ENCODE measurements at regions not wholly inside any gene's neighbourhood (a gene's known extent, or its start where the extent isn't known, plus 50 kb on each side); places are given as distances from the start of the nearest gene placed in this dataset.

DNA sequence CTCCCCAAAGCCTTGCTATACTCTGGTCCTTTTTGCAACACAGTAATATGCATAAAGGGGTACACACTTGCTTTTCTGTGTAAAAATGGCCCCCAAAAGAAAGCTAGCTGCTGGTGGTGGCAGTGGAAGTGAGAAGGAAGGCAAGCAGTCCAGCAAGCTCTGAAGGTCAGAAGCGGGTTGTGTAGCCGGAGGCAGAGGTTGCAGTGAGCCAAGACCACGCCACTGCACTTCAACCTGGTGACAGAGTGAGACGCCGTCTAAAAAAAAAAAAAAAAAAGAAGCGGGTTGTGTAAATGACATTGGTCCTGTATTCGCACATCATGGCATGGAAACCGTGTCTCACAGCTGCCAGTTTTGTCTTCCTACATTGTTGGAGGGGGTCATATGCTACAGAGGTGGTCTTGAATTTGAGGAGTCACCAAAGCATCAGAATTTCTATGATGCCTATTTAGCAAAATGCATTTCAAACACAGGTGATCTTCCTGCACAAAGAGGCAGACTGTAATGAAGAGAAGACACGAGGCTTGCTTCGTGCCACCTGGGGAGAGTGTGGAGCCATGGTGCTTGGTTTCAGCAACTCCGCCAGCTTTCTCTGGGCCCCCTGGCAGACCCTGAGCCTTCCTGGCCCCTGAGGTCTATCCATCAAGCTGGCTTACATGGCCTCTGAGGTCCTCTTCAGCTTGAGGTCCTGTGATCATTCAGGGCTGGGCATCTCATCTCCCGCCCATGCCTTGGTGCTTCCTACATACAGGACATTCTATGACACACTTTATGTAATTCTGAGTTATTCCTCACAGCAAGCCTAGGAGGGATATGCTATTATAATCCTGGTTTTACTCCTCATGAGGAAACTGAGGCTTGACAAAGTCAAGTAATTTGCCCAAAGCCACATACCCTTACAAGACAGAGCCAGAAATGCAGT is 71.0 kb downstream of the TOMM20 start:
- H3K4me2 ChIP-seq (replicated peaks; ENCODE audit: extremely low read depth, low read length, poor library complexity, severe bottlenecking) = no peak overlapping the region
- no peak overlapping the region for H3K9ac ChIP-seq (ENCODE audit: insufficient read depth, low read length, poor library complexity, severe bottlenecking)
- H3K4me1 Mint-ChIP-seq = peaks cover 32% of the 10 kb centered on the region

GRCh38 chr1:235056937-235057336 is 71.7 kb downstream of the TOMM20 start:
- H3K36me3 ChIP-seq (replicated peaks in 1 of 2; ENCODE audit: control insufficient read depth in 1 of 2, insufficient read depth in 2 of 2, low read length in 2 of 2) = no peaks in the 10 kb centered on the region
- H3K9me3 ChIP-seq (replicated peaks in 1 of 2; ENCODE audit: control insufficient read depth in 1 of 2, insufficient read depth in 1 of 2, low read length in 2 of 2) = no peaks in the 10 kb centered on the region
- H3K9ac ChIP-seq (ENCODE audit: insufficient read depth, low read length, poor library complexity, severe bottlenecking) = no peak overlapping the region
- H2AFZ ChIP-seq (ENCODE audit: insufficient read depth, low read depth, low read length, poor library complexity, severe bottlenecking) = no peak overlapping the region
- H3K36me3 Mint-ChIP-seq = peaks cover 0 to 2% of the 10 kb centered on the region in 2 donors
- H3K27me3 ChIP-seq (ENCODE audit: control insufficient read depth in 2 of 2, insufficient read depth in 2 of 2, low read length in 2 of 2) = no peaks in the 10 kb centered on the region
- H3K4me1 Mint-ChIP-seq = peaks cover 32% of the 10 kb centered on the region
- H3K27ac ChIP-seq (ENCODE audit: low read depth in 1 of 2, low read length in 2 of 2) = no peak overlapping the region
- H3K4me3 Mint-ChIP-seq = no peak overlapping the region
- H3K27me3 Mint-ChIP-seq (ENCODE audit: low read depth in 3 of 3) = peaks cover 1 to 4% (median 3%) of the 10 kb centered on the region in 3 donors
- no peaks in the 10 kb centered on the region for H4K20me1 ChIP-seq (ENCODE audit: insufficient read depth, low read length)
- DNase-seq = peak in 2 of 3 donors; percentile 11 to 46
- H3K27ac Mint-ChIP-seq = peak overlapping the region in 1 of 7 donors; percentile 5
- WGBS (ENCODE audit: insufficient coverage) = 100% methylated on average over 3 of the region's 7 CpGs
- peaks cover 24 to 31% of the 10 kb centered on the region in 2 donors for H3K4me1 ChIP-seq (ENCODE audit: control insufficient read depth in 1 of 2, insufficient read depth in 2 of 2, low read length in 2 of 2)
- H3K4me2 ChIP-seq (replicated peaks; ENCODE audit: extremely low read depth, low read length, poor library complexity, severe bottlenecking) = no peak overlapping the region
- peaks cover 0 to 5% (median 0%) of the 10 kb centered on the region in 7 donors for H3K9me3 Mint-ChIP-seq
- TF ChIP-seq CTCF (IDR thresholded peaks at IDR 0.05) = peak; percentile 8
- H3K79me2 ChIP-seq (ENCODE audit: insufficient read depth, low read length) = no peaks in the 10 kb centered on the region
- intact Hi-C loops (cut with micrococcal nuclease) = no loop called here
- H3K4me3 ChIP-seq (replicated peaks in 1 of 3; ENCODE audit: low read depth in 2 of 3, low read length in 3 of 3) = no peak overlapping the region

More for the DNA sequence above, 71.0 kb downstream of the TOMM20 start:
- no peaks in the 10 kb centered on the region for H3K9me3 ChIP-seq (replicated peaks in 1 of 2; ENCODE audit: control insufficient read depth in 1 of 2, insufficient read depth in 1 of 2, low read length in 2 of 2)
- H3K27me3 Mint-ChIP-seq (ENCODE audit: low read depth in 3 of 3) = peaks cover 1 to 5% (median 4%) of the 10 kb centered on the region in 3 donors
- H2AFZ ChIP-seq (ENCODE audit: insufficient read depth, low read depth, low read length, poor library complexity, severe bottlenecking) = no peak overlapping the region
- H3K27me3 ChIP-seq (ENCODE audit: control insufficient read depth in 2 of 2, insufficient read depth in 2 of 2, low read length in 2 of 2) = no peaks in the 10 kb centered on the region
- no peak for DNase-seq
- no peak overlapping the region for H3K4me3 Mint-ChIP-seq
- H3K27ac Mint-ChIP-seq = peak overlapping the region in 1 of 7 donors; percentile 5
- H3K9me3 Mint-ChIP-seq = peaks cover 0 to 5% (median 0%) of the 10 kb centered on the region in 7 donors
- H3K4me1 ChIP-seq (ENCODE audit: control insufficient read depth in 1 of 2, insufficient read depth in 2 of 2, low read length in 2 of 2) = peaks cover 25 to 32% of the 10 kb centered on the region in 2 donors
- peaks cover 0 to 2% of the 10 kb centered on the region in 2 donors for H3K36me3 Mint-ChIP-seq
- intact Hi-C loops (cut with micrococcal nuclease) = no loop called here
- no peak overlapping the region for H3K4me3 ChIP-seq (replicated peaks in 1 of 3; ENCODE audit: low read depth in 2 of 3, low read length in 3 of 3)
- H3K27ac ChIP-seq (ENCODE audit: low read depth in 1 of 2, low read length in 2 of 2) = no peak overlapping the region
- no peaks in the 10 kb centered on the region for H3K36me3 ChIP-seq (replicated peaks in 1 of 2; ENCODE audit: control insufficient read depth in 1 of 2, insufficient read depth in 2 of 2, low read length in 2 of 2)
- H3K79me2 ChIP-seq (ENCODE audit: insufficient read depth, low read length) = no peaks in the 10 kb centered on the region
- WGBS (ENCODE audit: insufficient coverage) = 97% methylated on average over 9 of the region's 12 CpGs
- no peak for TF ChIP-seq CTCF (IDR thresholded peaks at IDR 0.05)
- H4K20me1 ChIP-seq (ENCODE audit: insufficient read depth, low read length) = no peaks in the 10 kb centered on the region

Data from CD14-positive monocyte (primary cell).